ENCODE measurements at regions not wholly inside any gene's neighbourhood (a gene's known extent, or its start where the extent isn't known, plus 50 kb on each side); places are given as distances from the start of the nearest gene placed in this dataset.

GRCh38 chr4:123031664-123032063, 109.3 kb upstream of the NUDT6 start:
- no peak for DNase-seq

DNA sequence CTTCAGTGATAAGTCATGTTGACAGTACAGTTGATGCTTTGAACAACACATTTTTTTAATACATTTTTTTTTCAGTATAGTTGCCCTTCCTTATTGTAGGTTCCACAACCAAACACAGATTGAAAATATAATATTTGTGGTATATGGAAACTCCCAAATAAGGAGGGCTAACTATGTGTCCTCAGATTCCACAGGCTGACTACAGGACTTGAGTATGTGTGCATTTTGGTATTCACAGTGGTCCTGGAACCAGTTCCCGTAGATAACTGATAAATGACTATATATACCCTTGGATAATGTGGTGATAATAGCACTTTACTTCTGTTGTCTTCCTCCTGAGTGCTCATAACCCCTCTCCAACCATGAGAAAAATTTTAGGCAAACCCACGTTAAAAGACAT, 111.6 kb upstream of the NUDT6 start:
- DNase-seq = no peak

- DNase-seq = no peak
These were observed 112.8 kb upstream of the NUDT6 start for GRCh38 chr4:123035239-123035638.

DNA sequence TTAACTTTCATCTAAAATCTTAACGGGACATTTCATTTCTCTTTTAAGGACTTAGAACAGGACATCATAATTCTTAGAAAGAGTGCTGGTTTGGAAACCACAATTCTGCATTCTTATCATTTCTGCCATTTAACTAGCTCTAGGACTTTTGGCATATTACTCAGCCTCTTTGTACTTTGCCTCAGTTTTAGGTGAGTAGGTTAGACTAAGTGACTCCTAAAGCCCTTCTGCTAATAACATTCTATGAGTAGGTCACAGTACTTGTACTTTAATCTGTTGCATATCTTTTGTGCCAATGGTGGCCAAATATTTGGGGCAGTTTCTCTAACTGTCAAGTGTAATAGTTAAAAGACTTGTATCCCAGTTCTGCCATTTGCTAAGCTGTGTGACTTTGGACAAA, 115.4 kb upstream of the NUDT6 start:
- DNase-seq = no peak

- DNase-seq = no peak
These were observed 119.7 kb upstream of the NUDT6 start for GRCh38 chr4:123042095-123042494.

- DNase-seq = no peak
These were observed 120.6 kb upstream of the NUDT6 start for GRCh38 chr4:123043013-123043412.

DNA sequence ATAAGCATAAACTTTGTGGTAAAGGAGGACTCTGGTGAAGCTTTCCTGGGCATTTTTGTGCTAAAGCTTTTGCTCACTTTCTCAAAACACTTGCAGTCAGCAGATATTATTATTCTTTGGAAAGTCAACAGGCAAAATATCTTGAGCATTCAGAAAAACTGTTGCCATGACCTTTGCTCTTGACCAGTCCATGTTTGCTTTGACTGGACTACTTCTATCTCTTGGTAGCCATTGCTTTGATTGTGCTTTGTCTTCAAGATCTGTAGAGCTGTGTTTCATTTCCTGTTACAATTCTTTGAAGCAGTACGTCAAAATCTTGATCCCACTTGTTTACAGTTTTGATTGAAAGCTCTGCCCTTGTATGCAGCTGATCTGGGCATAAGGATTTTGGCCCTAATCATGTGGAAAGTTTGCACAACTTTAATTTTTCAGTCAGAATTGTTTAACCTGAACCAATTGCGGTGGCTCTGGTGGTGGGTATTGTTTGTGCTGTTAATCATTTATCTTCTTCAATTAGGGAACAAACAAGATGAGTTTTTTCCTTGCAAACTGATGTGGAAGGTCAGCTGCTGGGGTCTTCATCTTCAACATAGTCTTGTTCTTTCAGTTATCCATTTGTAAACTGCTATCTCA, 121.5 kb upstream of the NUDT6 start:
- no peak for DNase-seq

GRCh38 chr4:123046096-123046495, 123.7 kb upstream of the NUDT6 start:
- DNase-seq = no peak

DNA sequence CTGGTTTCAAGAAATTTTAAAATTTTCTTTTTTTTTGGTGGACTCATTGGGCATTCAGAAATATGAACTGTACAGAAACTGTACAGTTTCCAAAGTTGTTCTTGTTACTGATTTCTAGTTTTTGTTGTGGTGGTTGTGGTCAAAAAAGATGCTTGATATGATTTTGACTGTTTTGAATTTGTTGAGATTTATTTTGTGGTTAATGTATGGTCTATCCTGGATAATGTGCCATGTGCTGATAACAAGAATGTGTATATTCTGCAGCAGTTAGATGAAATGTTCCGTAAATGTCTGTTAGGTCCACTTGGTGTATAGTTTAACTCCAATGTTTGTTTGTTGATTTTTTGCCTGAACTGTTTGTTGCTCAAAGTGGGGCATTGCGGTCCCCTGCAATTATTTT, 127.6 kb upstream of the NUDT6 start:
- DNase-seq = no peak

GRCh38 chr4:123052007-123052406, 129.6 kb upstream of the NUDT6 start:
- no peak for DNase-seq

DNA sequence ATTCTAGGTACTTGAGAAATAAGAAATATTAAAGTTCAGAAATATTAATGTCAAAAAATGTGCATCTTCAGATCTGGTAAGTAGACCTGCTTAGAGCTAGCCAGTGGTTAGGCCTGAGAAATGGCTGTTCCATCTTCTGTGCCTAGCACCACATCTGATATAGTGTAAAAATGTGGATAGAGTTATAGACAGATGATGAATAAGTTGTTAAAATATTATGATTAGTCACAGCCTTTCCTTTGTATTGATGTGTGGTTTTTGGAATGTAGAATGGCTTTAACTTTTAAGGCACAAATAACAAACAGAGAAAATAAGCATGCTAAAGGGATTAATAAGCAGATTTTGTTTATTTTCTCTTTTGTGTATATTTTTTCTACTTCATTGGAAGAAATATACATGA, 133.5 kb upstream of the NUDT6 start:
- DNase-seq = no peak

- DNase-seq = no peak
These were observed 137.8 kb upstream of the NUDT6 start for GRCh38 chr4:123060039-123060770.

DNA sequence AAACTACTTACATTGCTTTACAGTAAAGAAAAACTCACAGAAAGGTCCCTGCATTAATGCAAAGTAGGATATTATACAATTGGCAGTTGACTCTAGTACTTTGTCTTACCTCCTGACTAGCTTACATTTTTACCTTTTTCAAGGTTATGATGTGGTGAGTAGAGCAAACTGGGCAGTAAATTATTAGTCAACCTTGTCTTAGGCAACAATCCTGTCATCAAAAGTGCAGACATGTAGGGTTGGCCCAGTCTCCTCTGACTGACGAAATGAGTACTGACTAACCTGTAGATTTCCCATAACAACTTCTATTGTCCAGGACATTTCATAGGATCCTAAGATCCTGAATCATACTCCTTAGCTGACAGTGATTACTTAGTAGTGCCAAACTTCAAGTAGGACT, 142.0 kb upstream of the NUDT6 start:
- DNase-seq = no peak

DNA sequence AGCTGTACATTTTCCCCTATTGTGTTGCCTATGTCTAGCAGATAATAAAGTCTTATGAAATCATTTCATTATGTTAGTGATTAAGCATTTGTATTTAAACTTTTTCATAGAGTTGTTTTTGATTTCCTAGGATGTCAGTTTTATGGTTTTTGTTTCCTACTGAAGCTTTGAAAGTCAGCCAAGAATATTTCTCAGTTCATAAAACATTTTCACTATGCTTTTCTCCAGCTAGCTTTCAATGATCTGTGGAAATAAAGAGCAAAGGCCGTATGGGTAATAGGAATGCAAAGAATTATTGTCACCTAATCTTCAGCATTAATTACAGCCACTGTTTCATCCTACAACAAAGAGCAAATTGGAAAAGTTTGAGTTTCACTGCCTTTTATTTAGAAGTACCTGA, 145.7 kb upstream of the NUDT6 start:
- DNase-seq = no peak

DNA sequence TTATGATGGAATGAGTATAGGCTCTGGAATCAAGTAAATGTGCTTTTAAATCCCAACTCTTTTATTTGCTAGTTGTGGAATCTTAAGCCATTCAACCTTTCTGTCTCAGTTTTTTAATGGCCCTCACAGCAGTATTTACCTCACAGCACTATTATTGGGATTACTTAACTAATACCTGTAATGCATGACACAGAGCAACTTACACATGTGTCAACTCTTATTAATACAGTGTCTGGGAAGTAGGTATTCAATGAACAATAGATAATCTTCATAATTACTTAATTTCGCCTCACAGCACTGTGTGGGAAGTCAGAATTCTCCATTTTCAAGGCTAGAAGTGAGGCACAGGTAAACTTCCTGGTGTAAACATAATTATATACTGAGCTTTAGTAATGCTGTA, 149.7 kb upstream of the NUDT6 start:
- no peak for DNase-seq

GRCh38 chr4:123073650-123074049, 151.3 kb upstream of the NUDT6 start:
- no peak for DNase-seq

DNA sequence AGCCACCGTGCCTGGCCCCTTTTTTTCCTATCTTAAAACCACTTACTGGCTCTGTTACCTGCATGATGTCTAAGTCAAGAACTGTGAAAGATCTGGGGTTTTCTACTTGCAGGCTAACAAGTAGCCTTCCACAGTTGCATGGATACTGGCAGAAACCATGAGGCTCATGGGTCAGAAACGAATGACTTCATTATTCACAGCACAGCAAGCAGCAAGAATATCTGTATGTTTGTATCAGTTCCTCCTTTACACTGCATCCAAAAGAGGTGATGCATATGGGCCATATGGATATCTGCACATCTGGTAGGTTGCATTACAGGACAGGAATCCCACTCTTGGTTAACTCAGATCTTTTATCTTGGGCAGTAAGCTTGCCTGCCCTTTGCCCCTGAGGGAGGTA, 154.9 kb upstream of the NUDT6 start:
- DNase-seq = no peak

DNA sequence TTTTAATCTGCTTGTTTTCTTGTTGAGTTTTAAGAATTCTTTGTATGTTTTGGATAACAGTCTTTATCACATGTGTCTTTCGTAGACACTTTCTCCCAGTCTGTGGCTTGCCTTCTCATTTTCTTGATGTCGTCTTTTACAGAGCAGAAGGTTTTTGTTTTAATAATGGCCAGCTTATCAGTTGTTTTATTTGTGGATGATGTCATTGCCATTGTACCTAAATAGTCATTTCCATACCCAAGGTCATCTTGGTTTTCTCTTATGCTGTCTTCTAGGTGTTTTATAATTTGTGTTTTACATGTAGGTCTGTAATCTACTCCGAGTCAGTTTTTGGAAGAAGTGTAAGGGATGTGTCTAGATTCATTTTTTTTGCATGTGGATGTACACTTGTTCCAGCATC, 159.6 kb upstream of the NUDT6 start:
- no peak for DNase-seq

DNA sequence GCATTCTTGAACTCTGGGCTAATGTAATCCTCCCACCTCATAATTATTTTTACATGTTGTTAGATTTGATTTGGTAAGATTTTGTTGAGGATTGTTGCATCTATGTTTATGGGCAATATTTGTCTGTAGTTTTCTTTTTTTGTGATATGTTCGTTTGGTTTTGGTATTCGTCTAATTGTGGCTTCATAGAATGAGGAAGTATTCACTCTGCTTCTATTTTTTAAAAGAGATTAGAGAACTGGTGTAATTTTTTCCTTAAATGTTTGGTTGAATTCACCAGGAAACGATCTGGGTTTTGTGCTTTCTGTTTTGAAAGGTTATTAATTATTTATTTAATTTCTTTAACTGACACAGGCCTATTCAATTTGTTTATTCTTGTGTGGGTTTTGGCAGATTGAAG, 161.2 kb upstream of the NUDT6 start:
- no peak for DNase-seq

- no peak for DNase-seq
These were observed 166.1 kb upstream of the NUDT6 start for GRCh38 chr4:123088501-123088900.

DNA sequence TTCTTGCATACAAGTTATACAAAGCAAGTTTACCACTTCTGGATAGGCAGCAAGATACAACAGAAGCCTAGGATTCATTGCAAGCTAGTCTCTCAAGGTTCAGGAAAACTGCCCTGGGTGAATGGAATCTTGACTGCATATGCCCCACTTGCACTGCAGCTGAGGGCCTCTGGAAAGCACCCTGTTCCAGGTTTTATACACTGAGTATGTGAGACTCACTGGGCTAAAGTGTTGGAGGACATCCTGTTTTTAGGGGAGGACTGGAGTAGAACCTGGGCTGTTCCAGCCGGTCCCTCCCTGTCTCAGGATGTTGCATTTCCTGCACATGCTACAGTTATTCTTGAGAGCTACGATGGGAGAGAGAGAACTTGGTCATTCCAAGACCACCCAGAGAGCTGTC, 168.5 kb upstream of the NUDT6 start:
- DNase-seq = no peak

- DNase-seq = no peak
These were observed 170.2 kb upstream of the NUDT6 start for GRCh38 chr4:123092586-123092985.

DNA sequence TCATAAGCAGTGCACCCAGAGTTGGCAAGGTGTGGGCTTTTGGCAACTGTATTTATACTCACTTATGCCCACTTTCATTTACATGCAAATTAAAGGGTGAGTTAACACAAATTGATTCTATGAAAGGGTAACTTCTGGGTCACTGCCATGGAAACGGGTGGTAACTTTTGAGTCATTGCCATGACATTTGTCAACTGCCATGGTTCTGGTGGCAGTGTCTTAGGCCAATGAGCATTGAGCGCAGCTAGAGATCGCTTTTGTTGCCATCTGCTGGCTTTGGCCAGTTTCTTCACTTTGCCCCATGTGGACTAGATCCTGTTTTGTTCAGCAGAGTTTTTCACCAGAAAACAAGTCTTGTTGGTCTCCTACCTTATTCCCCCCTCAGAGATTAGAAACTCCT, 170.8 kb upstream of the NUDT6 start:
- DNase-seq = no peak

GRCh38 chr4:123096038-123096437, 173.6 kb upstream of the NUDT6 start:
- no peak for DNase-seq

DNA sequence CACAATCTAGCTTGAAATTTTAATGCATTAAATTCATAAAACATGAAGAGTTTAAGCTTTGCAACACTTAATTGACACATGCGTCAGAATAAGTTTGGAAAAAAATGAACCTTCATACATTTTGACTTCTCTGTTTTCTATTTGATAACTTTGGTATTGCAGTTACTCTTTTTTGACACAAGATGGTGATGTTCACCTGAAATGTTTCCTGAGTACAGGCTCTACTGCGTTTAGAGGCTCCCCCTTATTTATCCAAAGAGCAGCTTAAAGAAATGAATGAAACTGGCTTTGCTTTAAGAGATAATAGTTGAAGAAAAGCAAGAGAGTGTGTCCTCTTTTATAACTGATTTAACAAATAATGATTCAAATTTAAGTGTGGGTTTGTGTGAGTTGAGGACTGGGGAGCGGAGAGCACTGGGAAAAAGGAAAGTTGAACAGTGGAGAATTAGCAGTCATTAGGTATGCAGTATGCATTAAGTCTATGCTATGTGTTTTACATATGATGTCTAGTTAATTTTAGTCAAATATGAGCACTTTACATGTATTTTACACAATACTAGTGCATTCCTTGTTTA, 180.6 kb upstream of the NUDT6 start:
- DNase-seq = peak; percentile 14

All from NCI-H748 treated with DMSO at 0.1 percent for 48 hours (cell line).